IPS-NIHi7 (cell line): ENCODE measurements at regions not wholly inside any gene's neighbourhood (a gene's known extent, or its start where the extent isn't known, plus 50 kb on each side); places are given as distances from the start of the nearest gene placed in this dataset.

Experiments
- DNase-seq: peaks from one replicate; pipeline ENCODE4 v3.0.0; 2012; ENCODE audit warnings: mixed read lengths; ENCODE audit errors: extremely low spot score

DNA sequence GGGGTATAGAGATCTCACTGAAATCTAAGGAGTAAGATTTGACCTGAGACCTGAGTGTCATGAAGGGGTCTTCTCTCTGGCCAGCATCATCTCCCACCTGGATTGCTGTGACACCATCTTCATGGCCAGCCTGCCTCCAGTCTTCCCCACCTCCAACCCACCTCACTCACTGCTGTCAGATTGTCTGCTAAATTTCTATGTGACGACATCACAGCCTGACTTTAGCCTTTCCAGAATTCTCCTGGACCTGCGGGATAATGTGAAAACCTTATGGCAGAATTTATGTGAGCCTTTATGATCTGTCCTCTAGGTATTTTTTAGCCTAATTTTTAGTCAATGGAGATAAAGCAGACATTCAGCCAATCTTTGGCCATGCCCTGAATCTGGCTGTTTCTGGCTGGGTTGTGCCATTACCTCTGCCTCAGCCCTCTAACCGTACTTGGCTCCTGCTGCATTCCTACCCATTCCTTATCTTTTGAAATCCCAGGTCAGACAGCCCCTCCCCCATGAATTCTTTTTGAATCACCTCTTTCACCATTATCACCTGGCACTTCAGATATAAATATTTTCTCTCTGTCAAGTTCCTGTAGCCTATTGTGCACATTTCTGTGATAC lies 66.4 kb upstream of the MMADHC start:
- peak; percentile 20 for DNase-seq

DNA sequence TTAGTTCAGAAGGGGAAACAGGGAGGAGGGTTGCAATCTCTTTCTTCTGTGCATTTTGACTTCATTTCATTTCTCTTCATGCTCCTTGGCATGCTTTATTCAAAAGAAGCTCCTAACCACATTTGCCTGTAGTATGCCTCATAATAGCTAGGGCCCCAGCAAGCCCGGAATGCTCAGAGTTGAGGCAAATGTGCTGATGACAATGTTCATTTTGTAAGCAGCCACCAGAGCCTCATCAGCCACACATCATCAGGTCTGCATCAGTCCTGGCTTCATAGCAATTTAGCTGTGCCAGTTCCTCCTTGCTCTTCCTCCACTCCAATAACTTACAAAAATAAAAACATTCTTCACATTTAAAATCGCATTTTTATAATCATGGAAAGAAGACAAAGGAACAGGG lies 65.4 kb upstream of the MMADHC start:
- no peak for DNase-seq

DNA sequence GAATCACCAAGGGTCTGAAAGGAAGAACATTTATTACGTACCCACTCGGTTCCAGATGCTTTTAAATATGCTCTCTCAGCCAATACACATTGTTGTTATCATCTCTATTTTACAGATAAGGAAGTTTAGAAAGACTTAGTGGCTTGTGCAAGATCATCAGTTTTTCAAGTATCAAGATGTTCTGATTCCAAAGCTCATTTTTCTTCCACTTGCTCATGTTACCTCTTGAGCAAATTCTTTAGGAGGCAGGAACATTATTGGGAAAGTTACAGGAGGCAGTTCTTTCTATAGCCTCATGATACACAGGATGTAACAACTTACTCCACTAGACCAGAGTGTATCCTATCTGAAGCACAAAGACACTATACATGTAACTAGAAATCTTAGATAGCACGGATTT lies 65.0 kb upstream of the MMADHC start:
- no peak for DNase-seq

DNA sequence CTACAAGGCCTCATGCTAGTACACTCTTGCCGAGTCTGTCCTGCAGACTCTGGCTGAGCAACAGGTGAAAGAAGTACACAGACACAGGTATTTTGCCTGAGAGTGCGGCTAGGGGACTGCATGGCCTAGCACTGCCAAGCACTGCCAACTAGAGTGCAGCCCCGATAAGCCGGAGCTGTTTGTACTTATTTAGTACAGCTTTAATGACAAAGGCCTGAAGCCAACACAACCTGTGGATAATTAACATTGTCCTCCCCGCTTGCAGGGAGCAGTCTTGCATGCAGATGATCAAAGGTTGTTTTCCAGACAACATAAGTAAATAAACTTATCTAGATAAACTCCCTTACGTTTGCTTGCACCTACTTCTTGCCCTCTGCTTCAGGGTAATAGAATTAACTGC lies 63.7 kb upstream of the MMADHC start:
- DNase-seq, result no peak

DNA sequence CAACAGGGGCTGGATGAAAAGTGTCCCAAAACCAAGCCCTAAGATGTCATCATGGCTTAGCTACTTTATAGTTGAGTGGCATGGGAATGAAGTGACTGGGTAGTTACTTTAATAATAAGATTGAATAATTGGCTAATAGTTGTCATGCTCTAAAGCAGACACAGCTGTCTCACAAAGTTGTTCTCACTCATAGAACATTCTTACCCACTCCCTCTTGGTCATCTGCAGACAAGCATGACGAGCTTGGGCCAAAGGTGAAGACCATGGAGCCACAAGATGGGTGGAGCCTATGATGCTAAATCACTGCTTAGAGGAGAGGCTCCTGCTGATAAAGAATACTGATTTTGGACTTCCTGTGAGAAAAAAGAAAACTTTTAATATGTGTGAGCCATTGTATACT lies 62.4 kb upstream of the MMADHC start:
- no peak for DNase-seq

DNA sequence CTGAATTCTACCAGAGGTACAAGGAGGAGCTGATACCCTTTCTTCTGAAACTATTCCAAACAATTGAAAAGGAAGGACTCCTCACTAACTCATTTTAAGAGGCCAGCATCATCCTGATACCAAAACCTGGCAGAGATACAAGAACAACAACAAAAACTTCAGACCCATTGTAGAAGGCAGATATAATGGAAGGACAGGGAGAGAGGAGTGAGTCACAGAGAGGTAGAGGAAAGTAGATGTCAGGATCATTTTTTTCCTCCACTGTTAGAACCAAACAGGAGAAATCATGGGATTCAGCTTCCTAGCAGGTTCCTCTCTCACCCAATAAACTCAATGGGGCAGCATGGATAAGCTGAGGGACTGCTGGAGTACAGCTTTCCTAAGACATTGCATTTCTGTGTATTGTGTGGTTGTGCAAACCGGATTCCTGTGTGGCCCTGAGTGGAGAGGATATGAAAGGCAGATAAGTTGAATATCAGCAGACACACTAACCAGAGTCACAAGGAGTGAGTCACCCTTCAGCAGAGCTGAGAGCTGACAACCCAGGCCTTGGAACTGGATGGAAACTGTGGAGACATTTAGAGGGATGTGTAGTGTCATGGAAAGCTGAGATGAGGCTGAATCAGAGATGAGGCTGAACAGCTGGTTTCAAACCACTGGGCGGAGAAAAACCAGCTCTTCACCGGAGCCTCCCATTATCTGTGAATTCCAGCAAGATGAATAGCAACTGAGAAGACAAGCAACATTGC lies 60.9 kb upstream of the MMADHC start:
- peak; percentile 17 for DNase-seq

DNA sequence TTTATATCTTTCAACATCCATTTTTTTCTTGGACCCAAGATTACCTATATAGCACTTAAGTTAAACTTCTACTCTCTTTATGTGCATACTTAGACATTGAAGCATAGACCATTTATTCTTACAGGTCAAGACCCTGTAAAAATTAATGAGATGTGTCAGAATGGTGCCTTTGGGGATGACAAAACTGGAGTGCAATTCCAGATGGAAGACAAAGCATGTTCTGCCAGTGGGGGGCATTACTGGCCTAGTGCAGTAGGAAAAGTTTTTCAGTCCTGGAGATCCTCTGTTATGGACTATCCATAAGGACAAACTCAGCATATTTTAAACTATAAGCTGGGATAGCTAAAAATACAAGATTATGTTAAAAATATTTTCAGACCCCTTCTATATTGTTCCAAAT lies 57.8 kb upstream of the MMADHC start:
- no peak for DNase-seq
